Esophagus (tissue), 2 donors: ENCODE measurements at regions not wholly inside any gene's neighbourhood (a gene's known extent, or its start where the extent isn't known, plus 50 kb on each side); places are given as distances from the start of the nearest gene placed in this dataset.
A peak's percentile ranks its signal among the peaks of the same experiment; 100 is the strongest.
"Not testable (repeated sequence)": the region's sequence is repeated elsewhere in the genome, so short reads cannot be mapped to it uniquely, and the experiment has no call there.

Experiments used
- H3K27ac ChIP-seq, 2 donors: one replicate each; pipeline ENCODE4 v1.5.1; 2013; ENCODE audit warnings: low read depth in 2 of 2, mild to moderate bottlenecking in 2 of 2, inconsistent platforms in 1 of 2, low read length in 1 of 2, moderate library complexity in 1 of 2
- H3K27me3 ChIP-seq, 2 donors: one replicate each; pipeline ENCODE4 v1.6.1; 2013; ENCODE audit warnings: low read length in 2 of 2, control low read depth in 1 of 2, mild to moderate bottlenecking in 1 of 2; ENCODE audit not compliant: insufficient read depth in 2 of 2, control insufficient read depth in 1 of 2
- H3K36me3 ChIP-seq, 2 donors: one replicate each; pipeline ENCODE4 v1.6.1; 2013; ENCODE audit warnings: low read length in 1 of 2; ENCODE audit not compliant: control insufficient read depth in 2 of 2, insufficient read depth in 2 of 2
- H3K4me1 ChIP-seq, 2 donors: one replicate each; pipeline ENCODE4 v1.6.1; 2013; ENCODE audit warnings: low read length in 1 of 2; ENCODE audit not compliant: control insufficient read depth in 2 of 2, insufficient read depth in 2 of 2
- H3K4me3 ChIP-seq, 2 donors: one replicate each; pipeline ENCODE4 v1.5.1; 2013; ENCODE audit warnings: low read length in 2 of 2, mild to moderate bottlenecking in 2 of 2, low read depth in 1 of 2, moderate library complexity in 1 of 2
- H3K9me3 ChIP-seq, 2 donors: one replicate each; pipeline ENCODE4 v1.6.1; 2013; ENCODE audit warnings: mild to moderate bottlenecking in 2 of 2, low read depth in 1 of 2, low read length in 1 of 2, moderate library complexity in 1 of 2; ENCODE audit not compliant: control insufficient read depth in 2 of 2, insufficient read depth in 1 of 2
- WGBS, 2 donors: extraction: QIAGEN DNeasy Blood & Tissue Kit; methylation state at CpG; one replicate each; pipeline ENCODE4 v1.1.7; 2013; 5-methylcytosine and 5-hydroxymethylcytosine counted together
- donor health status: healthy with polysubstance abuse.
- donor health status: Bipolar disorder and iron deficiency.

- H3K36me3 ChIP-seq, result no peaks in the 10 kb centered on the region
- H3K4me3 ChIP-seq, result no peak overlapping the region
- no peaks in the 10 kb centered on the region for H3K9me3 ChIP-seq
- no peaks in the 10 kb centered on the region for H3K4me1 ChIP-seq
- no peaks in the 10 kb centered on the region for H3K27me3 ChIP-seq
- H3K27ac ChIP-seq, result no peak overlapping the region
Observed at GRCh38 chr11:80726236-80726635, 1285.4 kb upstream of the TENM4 start.

GRCh38 chr11:80724366-80724765, 1283.5 kb upstream of the TENM4 start:
- Histone ChIP-seq H3K27me3 (no peaks in the 10 kb centered on the region), H3K4me3 (no peak overlapping the region), H3K4me1 (no peaks in the 10 kb centered on the region), H3K36me3 (no peaks in the 10 kb centered on the region), H3K9me3 (no peaks in the 10 kb centered on the region), H3K27ac (no peak overlapping the region)
- WGBS, 2 donors, result 63 to 73% methylated on average over 2 of the region's 2 CpGs

- H3K9me3 ChIP-seq, result no peaks in the 10 kb centered on the region
- no peaks in the 10 kb centered on the region for H3K4me1 ChIP-seq
- H3K27me3 ChIP-seq, result no peaks in the 10 kb centered on the region
- H3K4me3 ChIP-seq, result no peak overlapping the region
- WGBS, 2 donors, result 63 to 77% methylated on average over 1 of the region's 1 CpG
- no peaks in the 10 kb centered on the region for H3K36me3 ChIP-seq
- peak overlapping the region; percentile 42 to 47 for H3K27ac ChIP-seq
Observed at GRCh38 chr11:80722629-80723028, 1281.8 kb upstream of the TENM4 start.

GRCh38 chr11:80720295-80720694, 1279.5 kb upstream of the TENM4 start:
- Histone ChIP-seq H3K9me3 (no peaks in the 10 kb centered on the region), H3K4me3 (no peak overlapping the region), H3K36me3 (no peaks in the 10 kb centered on the region), H3K27me3 (no peaks in the 10 kb centered on the region), H3K27ac (no peak overlapping the region), H3K4me1 (no peaks in the 10 kb centered on the region)
- 46 to 51% methylated on average over 4 of the region's 4 CpGs for WGBS, 2 donors

GRCh38 chr11:80719292-80719646, 1278.4 kb upstream of the TENM4 start:
- Histone ChIP-seq H3K36me3 (no peaks in the 10 kb centered on the region), H3K4me1 (no peaks in the 10 kb centered on the region), H3K9me3 (no peaks in the 10 kb centered on the region), H3K27ac (peak overlapping the region; percentile 15 to 45), H3K4me3 (no peak overlapping the region), H3K27me3 (no peaks in the 10 kb centered on the region)

- no peak overlapping the region for H3K27ac ChIP-seq
- H3K4me1 ChIP-seq, result no peaks in the 10 kb centered on the region
- H3K36me3 ChIP-seq, result no peaks in the 10 kb centered on the region
- H3K27me3 ChIP-seq, result no peaks in the 10 kb centered on the region
- no peak overlapping the region for H3K4me3 ChIP-seq
- no peaks in the 10 kb centered on the region for H3K9me3 ChIP-seq
- 53 to 69% methylated on average over 2 of the region's 2 CpGs for WGBS, 2 donors
Observed at GRCh38 chr11:80718611-80719291, 1277.9 kb upstream of the TENM4 start.

- Histone ChIP-seq H3K9me3 (no peaks in the 10 kb centered on the region), H3K27me3 (no peaks in the 10 kb centered on the region), H3K27ac (no peak overlapping the region), H3K4me1 (no peaks in the 10 kb centered on the region), H3K36me3 (no peaks in the 10 kb centered on the region), H3K4me3 (no peak overlapping the region)
- 49 to 71% methylated on average over 2 of the region's 2 CpGs for WGBS, 2 donors
Observed at GRCh38 chr11:80702264-80702663, 1261.4 kb upstream of the TENM4 start.

- no peak overlapping the region for H3K4me3 ChIP-seq
- WGBS, 2 donors, result 64% methylated on average over 4 of the region's 4 CpGs
- no peaks in the 10 kb centered on the region for H3K36me3 ChIP-seq
- H3K4me1 ChIP-seq, result no peaks in the 10 kb centered on the region
- H3K9me3 ChIP-seq, result no peaks in the 10 kb centered on the region
- no peaks in the 10 kb centered on the region for H3K27me3 ChIP-seq
- H3K27ac ChIP-seq, result peak overlapping the region; percentile 78 to 85
Observed at GRCh38 chr11:80700386-80700785, 1259.6 kb upstream of the TENM4 start.

GRCh38 chr11:80699406-80700177, 1258.8 kb upstream of the TENM4 start:
- WGBS, 2 donors, result 53 to 66% methylated on average over 16 of the region's 16 CpGs
- H3K27me3 ChIP-seq, H3K36me3 ChIP-seq, H3K4me1 ChIP-seq, H3K9me3 ChIP-seq: not testable (repeated sequence)
- Histone ChIP-seq H3K27ac (peak overlapping the region; percentile 93 to 96), H3K4me3 (peak overlapping the region in 1 of 2 donors; percentile 11)

GRCh38 chr11:80698637-80699036, 1257.8 kb upstream of the TENM4 start:
- Histone ChIP-seq H3K27me3 (no peaks in the 10 kb centered on the region), H3K4me1 (no peaks in the 10 kb centered on the region), H3K36me3 (no peaks in the 10 kb centered on the region), H3K4me3 (no peak overlapping the region), H3K9me3 (no peaks in the 10 kb centered on the region), H3K27ac (peak overlapping the region; percentile 42 to 96)
- 51 to 68% methylated on average over 1 of the region's 1 CpG for WGBS, 2 donors
